Osteoblast (primary cell): ENCODE measurements at regions not wholly inside any gene's neighbourhood (a gene's known extent, or its start where the extent isn't known, plus 50 kb on each side); places are given as distances from the start of the nearest gene placed in this dataset.
A peak's percentile ranks its signal among the peaks of the same experiment; 100 is the strongest.

Experiments used
- DNase-seq: peaks from one replicate; pipeline ENCODE4 v3.0.0; 2011; ENCODE audit warnings: low spot score, mixed read lengths; ENCODE audit not compliant: insufficient read length; ENCODE audit errors: missing footprints
- H2AFZ ChIP-seq: 2 replicates; pipeline ENCODE4 v1.6.0; 2011; ENCODE audit warnings: mild to moderate bottlenecking, low read length
- H3K27ac ChIP-seq: 2 replicates; pipeline ENCODE4 v1.5.1; 2011; ENCODE audit warnings: mild to moderate bottlenecking, low read depth, low read length, moderate library complexity
- H3K27me3 ChIP-seq: 2 replicates; pipeline ENCODE4 v1.6.0; 2012; ENCODE audit warnings: mild to moderate bottlenecking, control low read depth, inconsistent platforms, low read length, moderate library complexity; ENCODE audit not compliant: insufficient read depth
- H3K36me3 ChIP-seq: 2 replicates; pipeline ENCODE4 v1.5.1; 2011; ENCODE audit warnings: mild to moderate bottlenecking, low read length, control low read depth, moderate library complexity; ENCODE audit not compliant: insufficient read depth
- H3K4me1 ChIP-seq: 2 replicates; pipeline ENCODE4 v1.5.1; 2011; ENCODE audit warnings: mild to moderate bottlenecking, low read length, control low read depth, moderate library complexity; ENCODE audit not compliant: insufficient read depth
- H3K4me2 ChIP-seq: 2 replicates; pipeline ENCODE4 v1.6.0; 2011; ENCODE audit warnings: mild to moderate bottlenecking, low read length; ENCODE audit not compliant: insufficient read depth
- H3K4me3 ChIP-seq: fragments of 200-600 bp; sonication (generic); 3 replicates; pipeline ENCODE4 v1.5.1; 2012; ENCODE audit warnings: mild to moderate bottlenecking, low read length, inconsistent platforms; ENCODE audit not compliant: insufficient read depth
- H3K79me2 ChIP-seq: 2 replicates; pipeline ENCODE4 v1.6.0; 2012; ENCODE audit warnings: mild to moderate bottlenecking, low read length, control low read depth, inconsistent platforms; ENCODE audit not compliant: insufficient read depth
- H3K9me3 ChIP-seq: 2 replicates; pipeline ENCODE4 v1.5.1; 2011; ENCODE audit warnings: low read depth, low read length, control low read depth
- H4K20me1 ChIP-seq: 2 replicates; pipeline ENCODE4 v1.6.0; 2012; ENCODE audit warnings: mild to moderate bottlenecking, low read length, control low read depth; ENCODE audit not compliant: insufficient read depth
- TF ChIP-seq, protein P1 (sequence below): IDR thresholded peaks from 2 replicates; pipeline ENCODE4 v1.5.1; 2011; ENCODE audit warnings: mild to moderate bottlenecking, low read depth, low read length, moderate library complexity; ENCODE audit errors: extremely low read depth

DNA sequence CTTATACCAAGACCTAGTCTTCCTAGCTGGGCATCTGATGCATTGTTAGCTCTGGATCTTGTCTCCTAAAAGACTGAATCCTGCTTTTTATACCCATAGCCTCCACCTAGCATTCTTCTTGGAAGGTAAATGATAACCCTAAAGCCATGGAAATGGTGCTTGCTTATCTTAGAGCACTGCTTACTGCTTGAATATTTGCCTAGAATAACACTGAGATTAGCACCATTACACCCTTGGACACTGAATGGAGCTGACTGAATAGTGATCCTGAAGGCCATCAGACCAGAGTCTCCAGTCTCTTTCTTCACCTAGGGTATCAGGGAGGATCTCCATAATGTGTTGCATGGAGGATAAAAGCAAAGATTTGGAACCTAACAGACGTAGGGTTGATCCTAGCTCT is 50.3 kb upstream of the UGP2 start:
- Histone ChIP-seq H3K27ac (peak overlapping the region; percentile 72), H3K79me2 (no peaks in the 10 kb centered on the region), H3K4me3 (no peak overlapping the region), H3K4me1 (peaks cover 45% of the 10 kb centered on the region), H4K20me1 (no peaks in the 10 kb centered on the region), H3K4me2 (peak overlapping the region; percentile 59), H3K36me3 (no peaks in the 10 kb centered on the region), H3K9me3 (no peaks in the 10 kb centered on the region), H3K27me3 (no peaks in the 10 kb centered on the region), H2AFZ (peak overlapping the region; percentile 1)
- TF ChIP-seq, protein P1, sequence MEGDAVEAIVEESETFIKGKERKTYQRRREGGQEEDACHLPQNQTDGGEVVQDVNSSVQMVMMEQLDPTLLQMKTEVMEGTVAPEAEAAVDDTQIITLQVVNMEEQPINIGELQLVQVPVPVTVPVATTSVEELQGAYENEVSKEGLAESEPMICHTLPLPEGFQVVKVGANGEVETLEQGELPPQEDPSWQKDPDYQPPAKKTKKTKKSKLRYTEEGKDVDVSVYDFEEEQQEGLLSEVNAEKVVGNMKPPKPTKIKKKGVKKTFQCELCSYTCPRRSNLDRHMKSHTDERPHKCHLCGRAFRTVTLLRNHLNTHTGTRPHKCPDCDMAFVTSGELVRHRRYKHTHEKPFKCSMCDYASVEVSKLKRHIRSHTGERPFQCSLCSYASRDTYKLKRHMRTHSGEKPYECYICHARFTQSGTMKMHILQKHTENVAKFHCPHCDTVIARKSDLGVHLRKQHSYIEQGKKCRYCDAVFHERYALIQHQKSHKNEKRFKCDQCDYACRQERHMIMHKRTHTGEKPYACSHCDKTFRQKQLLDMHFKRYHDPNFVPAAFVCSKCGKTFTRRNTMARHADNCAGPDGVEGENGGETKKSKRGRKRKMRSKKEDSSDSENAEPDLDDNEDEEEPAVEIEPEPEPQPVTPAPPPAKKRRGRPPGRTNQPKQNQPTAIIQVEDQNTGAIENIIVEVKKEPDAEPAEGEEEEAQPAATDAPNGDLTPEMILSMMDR: no peak
- DNase-seq: no peak
